Fibroblast of peridontal ligament (primary cell): ENCODE measurements at regions not wholly inside any gene's neighbourhood (a gene's known extent, or its start where the extent isn't known, plus 50 kb on each side); places are given as distances from the start of the nearest gene placed in this dataset.
"Not testable (repeated sequence)": the region's sequence is repeated elsewhere in the genome, so short reads cannot be mapped to it uniquely, and the experiment has no call there.

Source experiments
- DNase-seq: peaks from one replicate; pipeline ENCODE4 v3.0.0-alpha.2; 2010; ENCODE audit errors: extremely low read depth

DNA sequence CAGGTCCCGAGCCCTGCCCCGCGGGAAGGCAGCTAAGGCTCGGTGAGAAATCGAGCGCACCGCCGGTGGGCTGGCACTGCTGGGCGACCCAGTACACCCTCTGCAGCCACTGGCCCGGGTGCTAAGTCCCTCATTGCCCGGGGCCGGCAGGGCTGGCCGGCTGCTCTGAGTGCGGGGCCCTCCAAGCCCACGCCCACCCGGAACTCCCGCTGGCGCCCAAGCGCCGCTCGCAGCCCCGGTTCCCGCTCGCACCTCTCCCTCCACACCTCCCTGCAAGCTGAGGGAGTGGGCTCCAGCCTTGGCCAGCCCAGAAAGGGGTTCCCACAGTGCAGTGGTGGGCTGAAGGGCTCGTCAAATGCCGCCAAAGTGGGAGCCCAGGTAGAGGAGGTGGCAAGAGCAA is 63.2 kb upstream of the IER3 start:
- DNase-seq: not testable (repeated sequence)

DNA sequence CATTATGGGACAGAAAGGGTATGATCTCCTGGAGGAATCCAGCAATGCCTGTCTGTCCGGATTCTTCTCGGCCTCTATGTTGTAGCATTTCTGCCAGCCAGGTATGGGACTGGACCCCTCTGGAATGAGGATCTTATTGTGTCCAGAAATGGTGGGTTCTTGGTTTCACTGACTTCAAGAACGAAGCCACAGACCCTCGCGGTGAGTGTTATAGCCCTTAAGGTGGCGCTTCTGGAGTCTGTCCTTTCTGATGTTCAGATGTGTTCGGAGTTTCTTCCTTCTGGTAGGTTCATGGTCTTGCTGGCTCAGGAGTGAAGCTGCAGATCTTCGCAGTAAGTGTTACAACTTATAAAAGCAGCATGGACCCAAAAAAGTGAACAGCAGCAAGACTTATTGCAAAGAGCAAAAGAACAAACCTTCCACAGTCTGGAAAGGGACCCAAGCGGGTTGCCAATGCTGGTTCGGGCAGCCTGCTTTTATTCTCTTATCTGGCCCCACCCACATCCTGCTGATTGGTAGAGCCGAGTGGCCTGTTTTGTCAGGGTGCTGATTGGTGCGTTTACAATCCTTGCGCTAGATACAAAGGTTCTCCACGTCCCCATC is 62.3 kb upstream of the IER3 start:
- DNase-seq: no peak

DNA sequence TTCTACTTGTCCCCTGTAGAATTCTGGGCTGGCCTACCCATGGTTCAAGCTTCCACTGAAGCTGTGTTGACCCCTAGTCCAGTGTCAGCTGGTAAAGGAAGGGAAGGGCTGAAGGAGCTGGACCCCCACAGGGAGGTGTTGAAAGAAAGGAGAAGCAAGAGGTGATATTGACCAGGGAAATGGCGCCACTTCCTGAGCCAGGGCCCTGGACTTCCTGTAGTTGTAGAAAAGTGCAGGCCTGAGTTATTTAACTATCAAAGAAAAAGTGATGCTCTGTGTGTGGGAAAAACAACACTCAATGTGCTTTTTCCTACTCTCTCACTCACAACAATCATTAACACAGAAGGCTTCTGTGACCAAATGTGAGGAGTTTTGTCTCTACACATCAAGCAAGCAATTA is 60.0 kb upstream of the IER3 start:
- no peak for DNase-seq

DNA sequence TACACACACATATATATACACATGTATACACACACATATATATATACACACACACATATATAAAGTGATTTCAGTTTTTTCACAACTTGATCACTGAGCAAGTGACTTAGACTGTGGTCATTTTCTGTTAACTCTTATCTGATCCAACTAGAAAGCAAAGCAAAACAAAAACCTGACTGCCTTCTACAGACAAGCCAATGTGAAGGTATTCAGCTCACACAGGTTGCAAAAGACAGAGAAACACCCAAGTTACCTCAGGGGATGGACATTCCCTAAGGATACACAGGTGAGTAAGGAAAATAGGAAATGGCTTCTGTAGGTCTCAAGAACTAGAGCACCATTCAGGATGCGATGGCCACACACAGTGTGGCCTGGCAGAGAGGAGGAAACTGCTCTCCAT is 58.4 kb upstream of the IER3 start:
- no peak for DNase-seq

DNA sequence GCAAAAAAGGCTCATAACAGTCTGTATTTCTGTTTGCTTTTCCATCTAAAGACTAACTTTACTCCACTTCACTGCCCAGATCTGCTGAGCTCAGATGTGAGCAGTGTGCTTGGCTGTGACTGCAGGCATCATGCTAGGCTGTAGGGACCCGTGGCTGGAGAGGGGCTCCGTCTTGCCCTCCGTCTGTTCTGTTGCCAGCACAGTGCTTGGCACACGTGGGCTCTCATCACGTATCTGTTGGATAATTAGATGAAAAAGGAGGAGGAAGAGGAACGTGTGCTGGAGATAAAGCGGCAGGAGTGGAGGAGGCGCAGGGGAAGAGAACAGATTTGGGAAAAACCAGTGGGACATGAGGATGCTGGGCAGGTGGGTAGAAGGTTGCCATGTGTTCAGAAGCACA is 57.6 kb upstream of the IER3 start:
- no peak for DNase-seq

DNA sequence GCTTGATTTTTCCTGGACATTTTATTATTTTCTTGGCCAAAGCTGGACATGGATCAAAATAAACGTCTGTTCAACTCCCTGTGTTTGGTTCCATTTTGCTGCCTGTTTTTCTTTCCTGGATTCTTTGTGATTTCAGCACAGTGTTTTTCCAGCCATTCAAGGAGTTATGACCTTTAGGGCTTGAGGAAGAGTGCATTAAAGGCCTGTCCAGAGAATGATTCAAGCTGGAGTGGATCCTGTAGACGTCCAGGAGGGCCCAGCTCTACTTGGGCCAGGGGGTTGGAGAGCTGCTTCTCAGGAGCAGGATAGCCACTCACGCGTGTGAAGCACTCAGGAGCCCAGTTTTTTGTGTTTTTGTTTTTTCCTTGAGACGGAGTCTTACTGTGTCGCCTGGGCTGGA is 56.5 kb upstream of the IER3 start:
- DNase-seq: no peak

DNA sequence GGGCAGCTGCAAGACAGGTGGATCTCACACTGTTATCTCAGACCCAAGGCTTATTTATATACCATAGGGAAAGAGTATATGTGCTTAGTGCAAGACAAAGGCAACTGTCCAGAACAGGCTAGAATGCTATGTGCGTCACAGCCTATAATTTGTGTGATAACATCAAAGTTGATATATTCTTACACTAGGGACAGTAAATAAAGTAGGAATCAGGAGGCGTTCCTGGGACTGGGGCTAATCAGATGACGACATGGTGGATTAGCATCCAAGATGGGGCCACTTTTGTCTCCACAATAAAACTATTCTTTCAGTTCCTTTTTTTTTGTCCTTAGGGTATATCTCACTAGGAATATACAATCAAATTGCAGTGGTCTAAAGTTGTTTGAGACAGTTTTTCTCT is 54.9 kb upstream of the IER3 start:
- no peak for DNase-seq

DNA sequence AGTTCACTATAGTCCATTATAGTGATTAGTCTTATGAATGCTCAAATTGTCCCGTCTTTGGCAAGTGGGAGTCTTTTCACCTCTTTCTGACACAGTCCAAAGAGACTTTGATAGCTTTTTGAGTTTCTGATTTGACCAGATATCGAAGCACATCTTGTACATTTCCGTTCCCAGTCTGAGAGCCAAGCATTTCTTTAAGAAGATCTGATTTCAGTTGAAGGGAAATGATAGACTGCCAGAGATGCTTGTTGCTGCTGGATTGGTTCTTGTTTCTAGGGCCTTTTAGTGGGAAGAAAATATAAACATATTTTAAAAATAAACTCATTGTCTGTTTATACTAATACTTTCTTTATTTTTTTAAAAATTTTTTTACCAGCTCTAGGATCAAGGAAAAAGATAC is 54.1 kb upstream of the IER3 start:
- no peak for DNase-seq

DNA sequence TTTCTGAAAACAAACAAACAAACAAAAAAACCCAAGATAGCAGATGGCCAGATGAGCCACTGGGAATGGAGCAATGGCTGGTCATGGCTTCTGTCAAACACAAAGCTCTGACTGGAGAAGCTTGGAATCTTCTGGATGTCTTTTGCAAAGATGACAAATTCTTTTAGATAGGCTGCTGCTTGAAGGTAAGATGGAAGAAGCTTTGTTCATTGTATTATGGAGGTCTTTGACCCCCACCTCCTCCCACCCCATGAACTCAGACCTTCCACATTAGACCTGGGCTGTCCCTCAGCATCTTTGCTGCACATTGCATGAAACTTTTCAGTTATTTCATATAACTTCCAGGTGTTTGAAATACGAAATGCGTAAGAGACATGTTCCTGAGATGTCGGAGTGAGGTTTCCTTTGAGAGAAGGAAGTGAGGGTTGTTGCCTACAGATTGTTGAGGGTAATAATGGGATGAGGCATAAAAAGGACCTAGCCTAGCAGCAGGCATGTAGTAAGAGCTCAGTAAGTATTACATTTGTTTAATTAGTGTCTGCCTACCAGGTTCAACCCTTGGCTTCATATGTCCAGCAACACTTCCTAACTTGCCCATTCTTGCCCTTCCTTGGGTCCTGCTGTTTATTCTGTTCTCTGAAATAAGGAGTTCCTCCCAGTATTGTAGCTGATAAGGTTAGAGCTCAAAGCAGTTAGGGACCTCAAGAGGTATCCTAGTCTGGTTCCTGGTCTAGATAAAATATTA is 51.4 kb upstream of the IER3 start:
- no peak for DNase-seq
